ENCODE measurements at regions not wholly inside any gene's neighbourhood (a gene's known extent, or its start where the extent isn't known, plus 50 kb on each side); places are given as distances from the start of the nearest gene placed in this dataset.

- no peaks in the 10 kb centered on the region for H3K4me1 Mint-ChIP-seq (ENCODE audit: low read depth)
- H3K36me3 Mint-ChIP-seq (ENCODE audit: low read depth): no peaks in the 10 kb centered on the region
- intact Hi-C loops (cut with micrococcal nuclease): no loop called here
- H3K9me3 Mint-ChIP-seq: peaks cover 3% of the 10 kb centered on the region
- no peak overlapping the region for H3K4me3 Mint-ChIP-seq (ENCODE audit: low read depth)
- H3K27ac Mint-ChIP-seq: no peak overlapping the region
- no peaks in the 10 kb centered on the region for H3K27me3 Mint-ChIP-seq (ENCODE audit: low read depth)
- no peak for DNase-seq (ENCODE audit: low spot score)
Measured at GRCh38 chr3:72673011-72673771, 175.1 kb downstream of the SHQ1 start.

- Mint-ChIP-seq H3K9me3 (no peaks in the 10 kb centered on the region), H3K4me3 (ENCODE audit: low read depth) (no peak overlapping the region), H3K36me3 (ENCODE audit: low read depth) (no peaks in the 10 kb centered on the region), H3K27me3 (ENCODE audit: low read depth) (no peaks in the 10 kb centered on the region), H3K4me1 (ENCODE audit: low read depth) (no peaks in the 10 kb centered on the region), H3K27ac (no peak overlapping the region)
- intact Hi-C loops (cut with micrococcal nuclease): loop anchor here (10.0 kb wide), 1 partner anchor 794 kb away; no protein-coding TSS in a partner anchor
- no peak for DNase-seq (ENCODE audit: low spot score)
Measured at GRCh38 chr3:72669224-72669623, 179.0 kb downstream of the SHQ1 start.

GRCh38 chr3:72666447-72666755 is 181.8 kb downstream of the SHQ1 start:
- intact Hi-C loops (cut with micrococcal nuclease): loop anchor here (1.0 to 10.0 kb wide), 2 partner anchors 156 to 792 kb away; no protein-coding TSS in a partner anchor
- no peak for DNase-seq (ENCODE audit: low spot score)
- Mint-ChIP-seq H3K4me1 (ENCODE audit: low read depth) (no peaks in the 10 kb centered on the region), H3K36me3 (ENCODE audit: low read depth) (no peaks in the 10 kb centered on the region), H3K9me3 (no peaks in the 10 kb centered on the region), H3K27ac (no peak overlapping the region), H3K4me3 (ENCODE audit: low read depth) (no peak overlapping the region), H3K27me3 (ENCODE audit: low read depth) (no peaks in the 10 kb centered on the region)

GRCh38 chr3:72665701-72666446 is 182.4 kb downstream of the SHQ1 start:
- Mint-ChIP-seq H3K36me3 (ENCODE audit: low read depth) (no peaks in the 10 kb centered on the region), H3K27me3 (ENCODE audit: low read depth) (no peaks in the 10 kb centered on the region), H3K9me3 (no peaks in the 10 kb centered on the region), H3K27ac (no peak overlapping the region), H3K4me1 (ENCODE audit: low read depth) (no peaks in the 10 kb centered on the region), H3K4me3 (ENCODE audit: low read depth) (no peak overlapping the region)
- DNase-seq (ENCODE audit: low spot score): peak; percentile 19
- intact Hi-C loops (cut with micrococcal nuclease): loop anchor here (1.0 to 10.0 kb wide), 2 partner anchors 156 to 791 kb away; no protein-coding TSS in a partner anchor

GRCh38 chr3:72665103-72665502 is 183.1 kb downstream of the SHQ1 start:
- Mint-ChIP-seq H3K4me1 (ENCODE audit: low read depth) (no peaks in the 10 kb centered on the region), H3K36me3 (ENCODE audit: low read depth) (no peaks in the 10 kb centered on the region), H3K9me3 (no peaks in the 10 kb centered on the region), H3K27me3 (ENCODE audit: low read depth) (no peaks in the 10 kb centered on the region), H3K4me3 (ENCODE audit: low read depth) (no peak overlapping the region), H3K27ac (no peak overlapping the region)
- no peak for DNase-seq (ENCODE audit: low spot score)
- intact Hi-C loops (cut with micrococcal nuclease): loop anchor here (10.0 kb wide), 1 partner anchor 790 kb away; no protein-coding TSS in a partner anchor

- DNase-seq (ENCODE audit: low spot score): no peak
- no peak overlapping the region for H3K4me3 Mint-ChIP-seq (ENCODE audit: low read depth)
- no peaks in the 10 kb centered on the region for H3K36me3 Mint-ChIP-seq (ENCODE audit: low read depth)
- no peaks in the 10 kb centered on the region for H3K27me3 Mint-ChIP-seq (ENCODE audit: low read depth)
- H3K9me3 Mint-ChIP-seq: no peaks in the 10 kb centered on the region
- no peak overlapping the region for H3K27ac Mint-ChIP-seq
- H3K4me1 Mint-ChIP-seq (ENCODE audit: low read depth): no peaks in the 10 kb centered on the region
- intact Hi-C loops (cut with micrococcal nuclease): loop anchor here (10.0 kb wide), 1 partner anchor 790 kb away; no protein-coding TSS in a partner anchor
Measured at GRCh38 chr3:72664184-72664975, 183.9 kb downstream of the SHQ1 start.

- H3K9me3 Mint-ChIP-seq: no peaks in the 10 kb centered on the region
- no peaks in the 10 kb centered on the region for H3K36me3 Mint-ChIP-seq (ENCODE audit: low read depth)
- H3K27ac Mint-ChIP-seq: no peak overlapping the region
- DNase-seq (ENCODE audit: low spot score): no peak
- peaks cover 3% of the 10 kb centered on the region for H3K4me1 Mint-ChIP-seq (ENCODE audit: low read depth)
- no peaks in the 10 kb centered on the region for H3K27me3 Mint-ChIP-seq (ENCODE audit: low read depth)
- intact Hi-C loops (cut with micrococcal nuclease): loop anchor here (10.0 kb wide), 1 partner anchor 789 kb away; no protein-coding TSS in a partner anchor
- no peak overlapping the region for H3K4me3 Mint-ChIP-seq (ENCODE audit: low read depth)
Measured at GRCh38 chr3:72663429-72663828, 184.8 kb downstream of the SHQ1 start.

- intact Hi-C loops (cut with micrococcal nuclease): loop anchor here (10.0 kb wide), 1 partner anchor 786 kb away; no protein-coding TSS in a partner anchor
- Mint-ChIP-seq H3K9me3 (no peaks in the 10 kb centered on the region), H3K36me3 (ENCODE audit: low read depth) (no peaks in the 10 kb centered on the region), H3K4me1 (ENCODE audit: low read depth) (peaks cover 12% of the 10 kb centered on the region), H3K4me3 (ENCODE audit: low read depth) (no peak overlapping the region), H3K27ac (no peak overlapping the region), H3K27me3 (ENCODE audit: low read depth) (no peaks in the 10 kb centered on the region)
- no peak for DNase-seq (ENCODE audit: low spot score)
Measured at GRCh38 chr3:72661115-72661457, 187.2 kb downstream of the SHQ1 start.

- Mint-ChIP-seq H3K4me3 (ENCODE audit: low read depth) (no peak overlapping the region), H3K27me3 (ENCODE audit: low read depth) (no peaks in the 10 kb centered on the region), H3K27ac (no peak overlapping the region), H3K36me3 (ENCODE audit: low read depth) (no peaks in the 10 kb centered on the region), H3K4me1 (ENCODE audit: low read depth) (peaks cover 12% of the 10 kb centered on the region), H3K9me3 (no peaks in the 10 kb centered on the region)
- intact Hi-C loops (cut with micrococcal nuclease): loop anchor here (10.0 kb wide), 1 partner anchor 786 kb away; no protein-coding TSS in a partner anchor
- no peak for DNase-seq (ENCODE audit: low spot score)
Measured at GRCh38 chr3:72660270-72661114, 187.8 kb downstream of the SHQ1 start.

GRCh38 chr3:72659596-72659995 is 188.6 kb downstream of the SHQ1 start:
- Mint-ChIP-seq H3K4me1 (ENCODE audit: low read depth) (peaks cover 12% of the 10 kb centered on the region), H3K9me3 (no peaks in the 10 kb centered on the region), H3K4me3 (ENCODE audit: low read depth) (no peak overlapping the region), H3K27ac (no peak overlapping the region), H3K27me3 (ENCODE audit: low read depth) (no peaks in the 10 kb centered on the region), H3K36me3 (ENCODE audit: low read depth) (no peaks in the 10 kb centered on the region)
- DNase-seq (ENCODE audit: low spot score): no peak
- intact Hi-C loops (cut with micrococcal nuclease): no loop called here

GRCh38 chr3:72659188-72659587 is 189.1 kb downstream of the SHQ1 start:
- Mint-ChIP-seq H3K27ac (no peak overlapping the region), H3K27me3 (ENCODE audit: low read depth) (no peaks in the 10 kb centered on the region), H3K9me3 (no peaks in the 10 kb centered on the region), H3K36me3 (ENCODE audit: low read depth) (no peaks in the 10 kb centered on the region), H3K4me3 (ENCODE audit: low read depth) (no peak overlapping the region), H3K4me1 (ENCODE audit: low read depth) (peaks cover 12% of the 10 kb centered on the region)
- no peak for DNase-seq (ENCODE audit: low spot score)
- intact Hi-C loops (cut with micrococcal nuclease): no loop called here

GRCh38 chr3:72658466-72659100 is 189.7 kb downstream of the SHQ1 start:
- DNase-seq (ENCODE audit: low spot score): no peak
- Mint-ChIP-seq H3K27ac (no peak overlapping the region), H3K4me1 (ENCODE audit: low read depth) (peaks cover 12% of the 10 kb centered on the region), H3K27me3 (ENCODE audit: low read depth) (no peaks in the 10 kb centered on the region), H3K9me3 (no peaks in the 10 kb centered on the region), H3K36me3 (ENCODE audit: low read depth) (no peaks in the 10 kb centered on the region), H3K4me3 (ENCODE audit: low read depth) (no peak overlapping the region)
- intact Hi-C loops (cut with micrococcal nuclease): no loop called here

Data from activated T-helper 2 cell treated with anti-CD3 and anti-CD28 coated beads, Interferon-gamma antibody, Interleukin-2, Interleukin-4, amounts not matched to agents 10 μg/mL and 5 μg/mL and 100 μg/mL, durations not matched to agents 14 hours and 24 hours and 36 hours (primary cell).